CD8-positive, alpha-beta memory T cell (primary cell): ENCODE measurements at regions not wholly inside any gene's neighbourhood (a gene's known extent, or its start where the extent isn't known, plus 50 kb on each side); places are given as distances from the start of the nearest gene placed in this dataset.
A peak's percentile ranks its signal among the peaks of the same experiment; 100 is the strongest.

Experiments
- CTCF ChIA-PET: fragments of 350-600 bp; sonication (Branson Sonifier 250); formaldehyde crosslinking; loops from one replicate; lab custom pipeline; 2021; ENCODE audit warnings: antibody characterized with exemption; lab: Charles Lee
- POLR2A ChIA-PET: fragments of 350-600 bp; sonication (Branson Sonifier 250); formaldehyde crosslinking; loops from one replicate; lab custom pipeline; 2021; ENCODE audit warnings: antibody characterized with exemption; lab: Charles Lee
- DNase-seq, 5 donors: peaks; one replicate each; pipeline versions ENCODE4 v3.0.0 to v3.0.0-alpha.2; 2020 to 2022; ENCODE audit warnings: mixed read lengths in 1 of 5
- H3K27ac ChIP-seq: one replicate; pipeline ENCODE4 v1.7.0; 2013; ENCODE audit warnings: low read depth, mild to moderate bottlenecking, low read length, moderate library complexity
- H3K27me3 ChIP-seq: 2 replicates; pipeline ENCODE4 v1.7.0; 2013; ENCODE audit warnings: low read length, mild to moderate bottlenecking; ENCODE audit not compliant: insufficient read depth, poor library complexity, severe bottlenecking
- H3K36me3 ChIP-seq: 2 replicates; pipeline ENCODE4 v1.7.0; 2013; ENCODE audit warnings: mild to moderate bottlenecking, low read length, moderate library complexity; ENCODE audit not compliant: insufficient read depth
- H3K4me1 ChIP-seq: 2 replicates; pipeline ENCODE4 v1.7.0; 2013; ENCODE audit warnings: mild to moderate bottlenecking, low read length, moderate library complexity; ENCODE audit not compliant: insufficient read depth
- H3K4me3 ChIP-seq: 2 replicates; pipeline ENCODE4 v1.7.0; 2013; ENCODE audit warnings: mild to moderate bottlenecking, low read length
- H3K9me3 ChIP-seq: 2 replicates; pipeline ENCODE4 v1.7.0; 2013; ENCODE audit warnings: mild to moderate bottlenecking, low read length
- H3K27ac Mint-ChIP-seq, 8 donors: one replicate each; pipeline ENCODE4 v1.8.0; 2020 to 2021; ENCODE audit warnings: mixed read lengths in 8 of 8, mild to moderate bottlenecking in 6 of 8, inconsistent platforms in 3 of 8, moderate library complexity in 3 of 8
- H3K27me3 Mint-ChIP-seq, 2 donors: one replicate each; pipeline ENCODE4 v1.8.0; 2020 to 2021; ENCODE audit warnings: mixed read lengths in 2 of 2, mild to moderate bottlenecking in 1 of 2, moderate library complexity in 1 of 2
- H3K36me3 Mint-ChIP-seq, 3 donors: one replicate each; pipeline ENCODE4 v1.8.0; 2020 to 2021; ENCODE audit warnings: mixed read lengths in 3 of 3, inconsistent platforms in 1 of 3, mild to moderate bottlenecking in 1 of 3
- H3K4me1 Mint-ChIP-seq, 3 donors: one replicate each; pipeline ENCODE4 v1.8.0; 2020 to 2021; ENCODE audit warnings: mixed read lengths in 3 of 3, inconsistent platforms in 1 of 3, mild to moderate bottlenecking in 1 of 3
- H3K4me3 Mint-ChIP-seq, 7 donors: one replicate each; pipeline ENCODE4 v1.8.0; 2020 to 2021; ENCODE audit warnings: mixed read lengths in 7 of 7, mild to moderate bottlenecking in 6 of 7, moderate library complexity in 4 of 7, inconsistent platforms in 2 of 7
- H3K9me3 Mint-ChIP-seq, 5 donors: one replicate each; pipeline ENCODE4 v1.8.0; 2020 to 2022; ENCODE audit warnings: mixed read lengths in 5 of 5, mild to moderate bottlenecking in 3 of 5, moderate library complexity in 2 of 5, inconsistent platforms in 1 of 5

DNA sequence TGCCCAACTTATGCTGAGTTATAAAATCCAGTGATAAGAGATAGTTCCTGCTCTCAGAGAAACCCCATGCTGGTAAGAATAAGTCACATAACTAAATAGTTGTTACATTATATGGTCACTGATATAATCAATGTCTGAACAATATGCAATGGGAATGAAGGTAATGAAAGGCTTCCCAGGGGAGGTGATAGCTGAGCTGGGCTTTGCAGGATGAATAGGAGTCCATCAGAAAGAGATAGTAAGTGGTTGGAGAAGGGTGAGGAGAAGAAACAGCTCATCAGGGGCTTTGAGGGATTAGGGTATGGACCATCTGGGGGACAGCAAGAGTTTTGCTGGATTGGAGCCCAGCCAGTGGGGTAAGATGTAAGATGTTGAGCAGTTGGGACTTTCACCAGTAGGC is 266.7 kb upstream of the CRY1 start:
- Mint-ChIP-seq H3K9me3 (no peaks in the 10 kb centered on the region), H3K36me3 (peaks cover 0 to 3% (median 2%) of the 10 kb centered on the region in 3 donors), H3K27me3 (peaks cover 2 to 5% of the 10 kb centered on the region in 2 donors), H3K4me3 (no peak overlapping the region), H3K4me1 (peaks cover 10 to 17% (median 13%) of the 10 kb centered on the region in 3 donors), H3K27ac (peak overlapping the region in 4 of 8 donors; percentile 14 to 54 (median 16))
- Histone ChIP-seq H3K27ac (no peak overlapping the region), H3K27me3 (no peaks in the 10 kb centered on the region), H3K9me3 (no peaks in the 10 kb centered on the region), H3K4me3 (no peak overlapping the region), H3K4me1 (peaks cover 5% of the 10 kb centered on the region), H3K36me3 (no peaks in the 10 kb centered on the region)
- ChIA-PET CTCF (no interaction called here), POLR2A (no interaction called here)
- DNase-seq: no peak

DNA sequence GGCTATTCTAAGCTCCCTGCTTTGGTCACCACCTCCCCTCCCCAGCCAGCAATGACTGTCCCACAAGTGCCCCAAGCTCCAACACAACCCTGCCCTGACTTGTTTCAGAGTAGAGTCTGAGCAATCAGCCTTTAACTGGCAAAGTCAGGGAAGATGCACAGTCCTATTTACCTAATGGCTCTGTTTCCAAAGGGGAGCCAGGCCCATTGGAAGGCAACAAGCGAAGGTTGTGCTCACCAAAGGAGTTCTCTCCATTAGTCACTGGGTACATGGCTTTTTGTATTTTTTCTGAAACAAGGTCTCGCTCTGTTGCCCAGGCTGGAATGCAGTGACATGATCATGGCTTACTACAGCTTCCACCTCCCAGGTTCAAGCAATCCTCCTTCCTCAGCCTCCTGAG is 267.1 kb upstream of the CRY1 start:
- Mint-ChIP-seq H3K27ac (no peak overlapping the region), H3K27me3 (peaks cover 2 to 5% of the 10 kb centered on the region in 2 donors), H3K36me3 (peaks cover 0 to 3% (median 2%) of the 10 kb centered on the region in 3 donors), H3K4me1 (peaks cover 9 to 17% (median 13%) of the 10 kb centered on the region in 3 donors), H3K9me3 (no peaks in the 10 kb centered on the region), H3K4me3 (no peak overlapping the region)
- POLR2A ChIA-PET: no interaction called here
- Histone ChIP-seq H3K4me3 (no peak overlapping the region), H3K9me3 (no peaks in the 10 kb centered on the region), H3K4me1 (peaks cover under 1% of the 10 kb centered on the region), H3K27me3 (no peaks in the 10 kb centered on the region), H3K27ac (no peak overlapping the region), H3K36me3 (no peaks in the 10 kb centered on the region)
- no peak for DNase-seq
- CTCF ChIA-PET: no interaction called here

DNA sequence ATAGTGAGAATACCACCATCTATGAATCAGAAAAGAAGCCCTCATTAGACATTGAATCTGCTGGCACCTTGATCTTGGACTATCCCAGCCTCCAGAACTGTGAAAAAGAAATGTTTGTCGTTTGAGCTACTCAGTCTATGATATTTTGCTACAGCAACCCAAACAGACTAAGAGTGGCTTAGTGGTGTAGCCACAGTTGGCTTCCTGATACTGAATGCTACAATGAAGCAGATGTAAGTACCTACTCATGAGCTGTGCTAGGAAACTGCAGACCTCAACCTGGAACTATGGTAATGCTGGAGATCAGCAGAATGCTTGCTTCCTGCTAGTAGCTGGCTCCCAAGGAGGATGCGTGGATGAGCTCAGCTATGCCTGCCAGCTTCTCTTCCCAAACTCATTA is 268.6 kb upstream of the CRY1 start:
- no peak overlapping the region for H3K27ac Mint-ChIP-seq
- Histone ChIP-seq H3K9me3 (no peaks in the 10 kb centered on the region), H3K27me3 (no peaks in the 10 kb centered on the region), H3K27ac (no peak overlapping the region), H3K4me3 (no peak overlapping the region), H3K4me1 (no peaks in the 10 kb centered on the region), H3K36me3 (no peaks in the 10 kb centered on the region)
- ChIA-PET POLR2A (no interaction called here), CTCF (no interaction called here)
- no peak for DNase-seq
- H3K36me3 Mint-ChIP-seq: peaks cover 0 to 2% (median 0%) of the 10 kb centered on the region in 3 donors
- H3K27me3 Mint-ChIP-seq: peaks cover 2 to 5% of the 10 kb centered on the region in 2 donors
- H3K4me3 Mint-ChIP-seq: no peak overlapping the region
- peaks cover 6 to 15% (median 11%) of the 10 kb centered on the region in 3 donors for H3K4me1 Mint-ChIP-seq
- H3K9me3 Mint-ChIP-seq: no peaks in the 10 kb centered on the region

DNA sequence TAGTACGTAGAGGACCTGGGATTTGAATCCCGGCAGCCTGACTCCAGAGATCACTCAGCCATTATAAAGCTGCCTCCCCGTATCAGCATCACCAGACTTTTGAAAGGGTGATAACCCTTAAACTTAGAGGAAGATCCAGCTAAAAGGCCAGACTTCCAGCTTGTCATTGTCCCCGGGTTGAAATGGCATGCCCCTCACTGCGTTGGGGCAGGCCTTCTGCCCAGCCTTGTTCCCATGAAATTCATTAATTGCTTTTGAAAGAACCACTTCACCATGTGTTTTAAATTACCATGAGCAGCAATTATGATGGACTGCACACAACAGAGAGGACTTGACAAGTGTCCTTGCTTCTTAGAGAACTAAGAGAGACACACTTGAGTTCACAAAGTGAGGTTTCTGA is 269.6 kb upstream of the CRY1 start:
- POLR2A ChIA-PET: no interaction called here
- Mint-ChIP-seq H3K27me3 (peaks cover 2 to 3% of the 10 kb centered on the region in 2 donors), H3K9me3 (peaks cover 0 to 2% (median 0%) of the 10 kb centered on the region in 5 donors)

DNA sequence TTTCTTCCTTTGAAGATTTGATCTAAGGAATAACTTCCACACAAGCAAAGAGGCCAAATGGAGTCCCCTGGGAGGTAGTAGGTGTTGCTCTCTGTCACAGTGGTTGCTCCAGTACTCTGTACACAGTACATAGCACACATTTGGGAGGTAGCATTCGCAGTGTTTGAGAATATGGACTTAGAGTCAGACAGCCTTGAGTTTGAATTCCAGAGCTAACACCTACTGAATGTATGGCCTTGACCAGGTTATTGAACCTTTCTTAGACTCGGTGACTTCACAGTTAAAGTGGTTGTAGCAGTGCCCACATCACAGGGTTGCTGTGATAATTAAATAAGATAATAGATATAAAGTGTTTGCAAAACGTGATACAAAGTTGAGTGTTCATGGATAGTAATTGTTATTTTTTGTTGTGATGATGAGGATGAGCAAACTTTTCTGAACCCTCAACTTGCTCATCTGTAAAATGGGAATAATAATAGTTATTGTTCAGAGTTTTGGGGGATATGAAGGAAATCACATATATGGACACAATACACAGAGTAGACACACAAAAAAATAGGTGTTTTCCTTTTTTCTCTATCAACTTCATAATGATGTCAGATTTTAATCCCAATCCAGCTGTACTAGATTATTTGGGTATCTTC is 271.6 kb upstream of the CRY1 start:
- Mint-ChIP-seq H3K27ac (peak overlapping the region in 1 of 8 donors; percentile 20), H3K4me1 (peaks cover 21 to 30% (median 28%) of the 10 kb centered on the region in 3 donors), H3K4me3 (no peak overlapping the region), H3K36me3 (no peaks in the 10 kb centered on the region), H3K27me3 (no peaks in the 10 kb centered on the region), H3K9me3 (peaks cover 0 to 2% (median 0%) of the 10 kb centered on the region in 5 donors)
- ChIA-PET POLR2A (no interaction called here), CTCF (interaction anchor here (1.6 kb wide), 1 partner anchor 45 kb away, joined by 3 read pairs; no protein-coding TSS in a partner anchor)
- Histone ChIP-seq H3K27ac (no peak overlapping the region), H3K27me3 (no peaks in the 10 kb centered on the region), H3K9me3 (no peaks in the 10 kb centered on the region), H3K4me1 (peaks cover 21% of the 10 kb centered on the region), H3K4me3 (no peak overlapping the region), H3K36me3 (no peaks in the 10 kb centered on the region)
- DNase-seq: no peak

More for the DNA sequence above, 269.6 kb upstream of the CRY1 start:
- Histone ChIP-seq H3K4me1 (peaks cover 2% of the 10 kb centered on the region), H3K9me3 (no peaks in the 10 kb centered on the region), H3K27ac (no peak overlapping the region), H3K4me3 (no peak overlapping the region), H3K36me3 (no peaks in the 10 kb centered on the region), H3K27me3 (no peaks in the 10 kb centered on the region)
- no peak overlapping the region for H3K4me3 Mint-ChIP-seq
- DNase-seq: no peak
- H3K36me3 Mint-ChIP-seq: peaks cover 0 to 2% (median 0%) of the 10 kb centered on the region in 3 donors
- CTCF ChIA-PET: no interaction called here
- peaks cover 9 to 20% (median 15%) of the 10 kb centered on the region in 3 donors for H3K4me1 Mint-ChIP-seq
- H3K27ac Mint-ChIP-seq: peak overlapping the region in 1 of 8 donors; percentile 50

DNA sequence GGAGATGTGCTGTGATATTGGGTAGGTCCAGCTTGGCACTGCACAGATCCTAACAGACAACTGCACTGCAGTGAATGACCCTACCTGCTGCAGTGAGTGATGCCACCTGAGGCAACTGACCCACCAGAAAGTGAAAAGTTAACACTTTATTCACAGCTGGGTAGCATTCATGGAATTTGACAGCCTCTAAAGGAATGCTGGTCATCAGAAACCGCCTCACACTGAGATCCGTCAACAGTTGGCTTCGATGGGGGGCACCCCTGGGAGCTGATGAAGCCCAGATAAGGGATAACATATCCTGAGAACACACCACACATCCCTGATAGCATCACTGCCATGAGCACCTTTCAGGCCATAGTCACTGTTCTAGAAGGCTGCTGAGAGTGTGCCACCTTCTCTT is 272.4 kb upstream of the CRY1 start:
- H3K27me3 Mint-ChIP-seq: no peaks in the 10 kb centered on the region
- Histone ChIP-seq H3K4me3 (no peak overlapping the region), H3K4me1 (peaks cover 28% of the 10 kb centered on the region), H3K27me3 (no peaks in the 10 kb centered on the region), H3K36me3 (no peaks in the 10 kb centered on the region), H3K27ac (no peak overlapping the region), H3K9me3 (no peaks in the 10 kb centered on the region)
- ChIA-PET CTCF (no interaction called here), POLR2A (no interaction called here)
- H3K27ac Mint-ChIP-seq: no peak overlapping the region
- DNase-seq: no peak
- H3K9me3 Mint-ChIP-seq: peaks cover 0 to 2% (median 0%) of the 10 kb centered on the region in 5 donors
- no peaks in the 10 kb centered on the region for H3K36me3 Mint-ChIP-seq
- peaks cover 27 to 35% (median 35%) of the 10 kb centered on the region in 3 donors for H3K4me1 Mint-ChIP-seq
- peak overlapping the region in 1 of 7 donors; percentile 9 for H3K4me3 Mint-ChIP-seq

DNA sequence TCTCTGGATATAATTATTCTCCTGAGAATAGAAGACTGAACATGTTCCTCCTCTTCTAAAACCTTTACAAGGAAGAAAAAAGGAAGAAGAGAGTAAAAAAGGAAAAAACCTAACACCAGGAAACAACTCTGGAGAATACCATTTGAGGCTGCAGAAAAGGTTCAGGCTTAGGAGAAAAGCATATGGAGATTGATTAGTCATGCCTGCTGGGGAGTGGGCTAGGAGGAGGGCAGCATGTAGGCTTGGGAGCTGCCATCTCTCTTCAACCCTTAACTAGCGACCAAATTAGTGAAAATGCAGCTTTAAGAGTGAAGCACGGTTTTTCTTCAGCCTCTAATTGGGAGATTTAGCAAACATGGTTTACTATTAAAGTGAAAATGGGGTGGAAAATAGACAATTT is 273.0 kb upstream of the CRY1 start:
- CTCF ChIA-PET: no interaction called here
- peaks cover 34% of the 10 kb centered on the region for H3K4me1 ChIP-seq
- no peak overlapping the region for H3K4me3 ChIP-seq
- Mint-ChIP-seq H3K4me3 (peak overlapping the region in 2 of 7 donors; percentile 9 to 42), H3K9me3 (peaks cover 0 to 2% (median 0%) of the 10 kb centered on the region in 5 donors), H3K4me1 (peaks cover 32 to 41% (median 41%) of the 10 kb centered on the region in 3 donors), H3K27ac (peak overlapping the region in 1 of 8 donors; percentile 17), H3K27me3 (no peaks in the 10 kb centered on the region), H3K36me3 (no peaks in the 10 kb centered on the region)
- no peak for DNase-seq
- no peaks in the 10 kb centered on the region for H3K9me3 ChIP-seq
- no peak overlapping the region for H3K27ac ChIP-seq
- no peaks in the 10 kb centered on the region for H3K27me3 ChIP-seq
- H3K36me3 ChIP-seq: no peaks in the 10 kb centered on the region
- POLR2A ChIA-PET: no interaction called here

DNA sequence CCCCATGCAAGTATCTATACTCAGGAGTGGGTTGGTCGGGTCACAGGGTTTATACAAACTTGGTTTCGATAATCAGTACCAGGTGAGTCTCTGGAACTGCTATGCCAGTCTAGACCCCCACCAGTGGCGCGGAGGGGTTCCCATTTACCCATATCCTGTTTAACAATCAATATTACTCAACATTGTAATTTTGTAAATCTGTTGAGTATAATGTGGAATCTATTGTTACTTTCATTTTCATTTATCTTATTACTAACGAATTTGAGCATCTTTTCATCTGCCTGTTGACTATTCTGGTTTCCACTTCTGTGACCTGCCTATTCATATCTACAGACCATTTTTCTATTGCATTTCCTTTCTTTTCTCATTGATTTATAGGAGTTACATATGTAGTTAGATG is 275.2 kb upstream of the CRY1 start:
- ChIA-PET CTCF (no interaction called here), POLR2A (no interaction called here)
- Histone ChIP-seq H3K27ac (no peak overlapping the region), H3K9me3 (no peaks in the 10 kb centered on the region), H3K27me3 (no peaks in the 10 kb centered on the region), H3K4me3 (peak overlapping the region; percentile 10), H3K4me1 (peaks cover 57% of the 10 kb centered on the region), H3K36me3 (no peaks in the 10 kb centered on the region)
- DNase-seq: peak in 1 of 5 donors; percentile 10
- H3K4me3 Mint-ChIP-seq: peak overlapping the region; percentile 75 to 81 (median 78)
- H3K36me3 Mint-ChIP-seq: no peaks in the 10 kb centered on the region
- H3K4me1 Mint-ChIP-seq: peaks cover 54 to 64% (median 64%) of the 10 kb centered on the region in 3 donors
- H3K27me3 Mint-ChIP-seq: peaks cover 0 to 1% of the 10 kb centered on the region in 2 donors
- peaks cover 0 to 2% (median 0%) of the 10 kb centered on the region in 5 donors for H3K9me3 Mint-ChIP-seq
- H3K27ac Mint-ChIP-seq: peak overlapping the region; percentile 76 to 97 (median 90)
